ENCODE measurements at regions not wholly inside any gene's neighbourhood (a gene's known extent, or its start where the extent isn't known, plus 50 kb on each side); places are given as distances from the start of the nearest gene placed in this dataset.

DNA sequence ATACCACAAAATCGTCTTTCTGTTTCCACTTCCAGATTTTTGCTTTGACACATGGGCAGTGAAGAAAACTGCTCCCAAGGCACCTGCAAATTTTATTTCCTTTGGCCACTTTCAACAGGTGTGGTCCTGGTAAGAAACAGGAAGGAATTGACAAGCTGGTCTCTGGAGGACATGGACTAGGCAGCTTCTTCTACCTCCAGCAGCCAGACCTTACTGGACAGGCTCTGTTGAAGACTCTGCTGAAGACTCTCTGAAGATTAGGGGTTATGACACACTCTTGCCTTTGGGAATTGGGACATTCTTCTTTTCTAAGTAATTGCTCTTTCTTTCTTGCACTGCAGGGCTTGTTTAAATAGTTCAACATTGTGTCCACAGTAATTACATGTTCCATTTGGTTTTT is 147.7 kb upstream of the DCBLD2 start:
- no peak for DNase-seq (ENCODE audit: low read depth)
- TF ChIP-seq, protein P1, sequence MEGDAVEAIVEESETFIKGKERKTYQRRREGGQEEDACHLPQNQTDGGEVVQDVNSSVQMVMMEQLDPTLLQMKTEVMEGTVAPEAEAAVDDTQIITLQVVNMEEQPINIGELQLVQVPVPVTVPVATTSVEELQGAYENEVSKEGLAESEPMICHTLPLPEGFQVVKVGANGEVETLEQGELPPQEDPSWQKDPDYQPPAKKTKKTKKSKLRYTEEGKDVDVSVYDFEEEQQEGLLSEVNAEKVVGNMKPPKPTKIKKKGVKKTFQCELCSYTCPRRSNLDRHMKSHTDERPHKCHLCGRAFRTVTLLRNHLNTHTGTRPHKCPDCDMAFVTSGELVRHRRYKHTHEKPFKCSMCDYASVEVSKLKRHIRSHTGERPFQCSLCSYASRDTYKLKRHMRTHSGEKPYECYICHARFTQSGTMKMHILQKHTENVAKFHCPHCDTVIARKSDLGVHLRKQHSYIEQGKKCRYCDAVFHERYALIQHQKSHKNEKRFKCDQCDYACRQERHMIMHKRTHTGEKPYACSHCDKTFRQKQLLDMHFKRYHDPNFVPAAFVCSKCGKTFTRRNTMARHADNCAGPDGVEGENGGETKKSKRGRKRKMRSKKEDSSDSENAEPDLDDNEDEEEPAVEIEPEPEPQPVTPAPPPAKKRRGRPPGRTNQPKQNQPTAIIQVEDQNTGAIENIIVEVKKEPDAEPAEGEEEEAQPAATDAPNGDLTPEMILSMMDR (conservative IDR thresholded peaks at IDR 0.05; ENCODE audit: low read length): no peak
- H3K4me3 ChIP-seq (ENCODE audit: low read length): no peak overlapping the region

DNA sequence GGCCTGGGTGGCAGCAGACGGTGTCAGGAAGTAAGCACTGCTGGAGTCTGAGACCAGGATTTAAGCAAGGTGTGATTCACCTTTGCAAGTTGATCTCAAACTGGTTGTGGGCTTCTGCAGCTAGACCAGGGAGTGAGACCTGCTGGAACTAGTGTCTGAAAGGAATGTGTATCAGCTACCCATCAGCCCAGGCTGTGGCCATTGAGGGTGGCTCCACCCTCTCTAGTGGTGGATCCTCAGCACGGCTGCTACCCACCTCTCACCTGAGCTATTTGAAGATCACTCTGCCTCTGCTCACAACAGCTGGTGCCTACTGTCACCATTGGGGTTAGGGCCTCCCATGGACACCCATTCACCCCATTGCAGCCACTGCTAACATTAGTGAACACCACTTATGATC is 140.3 kb upstream of the DCBLD2 start:
- no peak overlapping the region for H3K4me3 ChIP-seq (ENCODE audit: low read length)
- TF ChIP-seq, protein P1 (conservative IDR thresholded peaks at IDR 0.05; ENCODE audit: low read length): no peak
- DNase-seq (ENCODE audit: low read depth): no peak

DNA sequence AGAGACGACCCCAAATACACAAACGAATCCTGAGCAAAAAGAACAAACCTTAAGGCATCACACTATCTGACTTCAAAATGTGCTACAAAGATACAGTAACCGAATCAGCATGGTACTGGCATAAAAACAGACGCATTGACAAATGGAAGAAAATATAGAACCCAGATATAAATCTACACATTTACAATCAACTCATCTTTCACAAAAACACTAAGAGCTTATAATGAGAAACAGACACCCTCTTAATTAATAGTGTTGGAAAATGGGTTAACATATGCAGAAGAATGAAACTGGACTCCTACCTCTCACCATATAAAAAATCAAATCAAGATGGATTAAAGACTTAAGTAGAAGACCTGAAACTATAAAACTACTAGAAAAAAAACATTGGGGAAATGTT is 130.3 kb upstream of the DCBLD2 start:
- DNase-seq (ENCODE audit: low read depth): no peak
- H3K4me3 ChIP-seq (ENCODE audit: low read length): no peak overlapping the region
- TF ChIP-seq, protein P1 (conservative IDR thresholded peaks at IDR 0.05; ENCODE audit: low read length): no peak

DNA sequence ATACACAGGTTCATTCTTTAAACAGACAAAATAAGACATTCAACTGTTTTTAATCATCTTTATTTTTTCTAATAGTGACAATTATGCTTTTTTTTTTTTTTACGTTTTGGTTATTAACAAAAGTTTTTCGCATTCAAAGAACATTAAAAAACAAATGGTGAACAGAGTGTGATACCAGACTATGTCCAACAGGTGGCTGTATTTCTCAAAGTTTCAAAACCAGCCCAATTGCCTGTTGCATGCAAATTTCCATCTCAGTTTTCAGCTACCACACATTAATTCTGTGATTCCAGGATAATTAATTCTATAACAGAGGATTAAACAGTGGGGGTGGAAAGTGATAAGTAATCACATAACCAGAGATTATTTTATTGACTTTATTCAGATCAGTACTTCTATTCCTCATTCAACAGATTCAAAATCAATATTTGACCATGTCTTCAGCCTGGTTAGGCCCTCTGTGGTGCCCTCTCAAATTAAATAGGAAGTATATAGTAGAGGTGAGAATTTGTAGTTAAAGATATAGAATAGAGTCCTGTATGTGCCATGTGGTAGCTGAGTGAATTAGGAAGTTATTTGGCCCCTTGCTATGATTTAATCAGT is 122.2 kb upstream of the DCBLD2 start:
- TF ChIP-seq, protein P1 (conservative IDR thresholded peaks at IDR 0.05; ENCODE audit: low read length): peak; percentile 81
- peak; percentile 58 for DNase-seq (ENCODE audit: low read depth)
- no peak overlapping the region for H3K4me3 ChIP-seq (ENCODE audit: low read length)

DNA sequence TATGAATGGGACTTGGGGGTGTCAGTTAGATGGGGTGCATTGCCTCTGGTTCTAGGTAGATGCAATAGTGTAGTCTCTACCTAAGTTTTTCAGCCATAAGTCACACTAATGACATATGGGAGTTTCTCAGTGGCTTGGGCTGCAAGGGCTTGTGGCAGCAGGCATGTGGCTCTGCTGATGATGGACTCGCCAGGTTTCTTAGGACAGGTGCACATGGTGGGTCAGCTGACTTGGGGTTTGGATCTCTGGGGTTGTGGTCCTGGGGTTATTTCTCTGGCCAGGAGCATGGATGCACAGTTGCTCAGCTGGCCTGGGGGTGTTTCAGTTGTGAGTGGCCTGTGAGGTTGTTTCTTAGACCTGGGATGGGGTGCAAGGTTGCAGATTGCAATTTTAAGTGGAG is 120.0 kb upstream of the DCBLD2 start:
- DNase-seq (ENCODE audit: low read depth): no peak
- H3K4me3 ChIP-seq (ENCODE audit: low read length): no peak overlapping the region
- TF ChIP-seq, protein P1 (conservative IDR thresholded peaks at IDR 0.05; ENCODE audit: low read length): no peak

DNA sequence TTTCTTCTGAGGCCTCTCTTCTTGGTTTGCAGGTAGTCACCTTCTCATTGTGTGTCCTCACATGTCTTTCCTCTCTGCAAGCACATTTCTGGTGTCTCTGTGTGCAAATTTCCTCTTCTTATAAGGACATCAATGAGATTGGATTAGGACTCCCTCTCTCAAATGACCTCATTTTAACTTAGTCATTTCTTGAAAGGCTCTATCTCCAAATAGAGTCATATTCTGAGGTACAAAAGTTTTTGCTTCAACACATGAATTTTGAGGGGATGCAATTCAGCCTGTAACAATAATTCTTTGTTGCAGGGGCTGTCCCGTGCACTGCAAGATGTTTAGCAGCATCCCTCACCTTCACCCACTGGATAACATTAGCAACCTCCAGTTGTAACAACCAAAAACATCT is 115.0 kb upstream of the DCBLD2 start:
- H3K4me3 ChIP-seq (ENCODE audit: low read length): no peak overlapping the region
- no peak for DNase-seq (ENCODE audit: low read depth)
- TF ChIP-seq, protein P1 (conservative IDR thresholded peaks at IDR 0.05; ENCODE audit: low read length): no peak

DNA sequence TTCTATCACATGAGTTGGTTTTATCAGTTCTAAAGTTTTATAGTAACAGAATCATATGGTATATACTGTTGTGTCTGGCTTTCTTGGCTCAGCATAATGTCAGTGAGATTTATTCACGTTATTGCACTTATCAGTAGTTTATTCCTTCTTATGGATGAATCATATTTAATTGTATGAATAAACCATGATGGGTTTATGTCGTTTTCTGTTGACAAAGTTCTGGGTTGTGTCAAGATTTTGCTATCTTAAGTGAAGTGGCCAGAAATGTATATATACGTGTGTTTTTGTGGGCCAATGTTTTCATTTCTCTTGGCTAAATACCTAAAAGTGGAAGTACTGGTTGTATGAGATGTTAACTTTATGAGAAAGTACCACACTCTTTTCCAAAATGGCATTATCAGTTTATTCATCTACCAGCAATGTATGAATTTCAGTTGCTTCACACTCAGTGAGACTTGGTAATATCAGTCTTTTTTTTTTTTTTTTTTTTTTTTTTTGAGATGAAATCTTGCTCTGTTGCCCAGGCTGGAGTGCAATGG is 112.4 kb upstream of the DCBLD2 start:
- TF ChIP-seq, protein P1 (conservative IDR thresholded peaks at IDR 0.05; ENCODE audit: low read length): no peak
- no peak overlapping the region for H3K4me3 ChIP-seq (ENCODE audit: low read length)
- DNase-seq (ENCODE audit: low read depth): no peak

All from AG10803 (cell line).